CD4-positive, alpha-beta memory T cell (primary cell): ENCODE measurements at regions not wholly inside any gene's neighbourhood (a gene's known extent, or its start where the extent isn't known, plus 50 kb on each side); places are given as distances from the start of the nearest gene placed in this dataset.
A peak's percentile ranks its signal among the peaks of the same experiment; 100 is the strongest.

Experiments used
- CTCF ChIA-PET: fragments of 350-600 bp; sonication (Branson Sonifier 250); formaldehyde crosslinking; loops from one replicate; lab custom pipeline; 2021; ENCODE audit warnings: inconsistent platforms; ENCODE audit not compliant: partially characterized antibody; lab: Charles Lee
- POLR2A ChIA-PET: fragments of 350-600 bp; sonication (Branson Sonifier 250); formaldehyde crosslinking; loops from one replicate; lab custom pipeline; 2021; ENCODE audit not compliant: partially characterized antibody; lab: Charles Lee
- DNase-seq, 5 donors: peaks; one replicate each; pipeline versions ENCODE4 v3.0.0 to v3.0.0-alpha.2; 2020 to 2022; ENCODE audit warnings: mixed read lengths in 1 of 5
- H3K27ac ChIP-seq: one replicate; pipeline ENCODE4 v1.7.0; 2013; ENCODE audit warnings: low read depth, low read length
- H3K27me3 ChIP-seq: 2 replicates; pipeline ENCODE4 v1.7.0; 2013; ENCODE audit warnings: mild to moderate bottlenecking, low read length, moderate library complexity; ENCODE audit not compliant: insufficient read depth
- H3K36me3 ChIP-seq: 2 replicates; pipeline ENCODE4 v1.7.0; 2013; ENCODE audit warnings: mild to moderate bottlenecking, low read length, moderate library complexity; ENCODE audit not compliant: insufficient read depth
- H3K4me1 ChIP-seq: 2 replicates; pipeline ENCODE4 v1.7.0; 2013; ENCODE audit warnings: mild to moderate bottlenecking, low read length, moderate library complexity; ENCODE audit not compliant: insufficient read depth
- H3K4me3 ChIP-seq, 2 donors: one replicate each; pipeline ENCODE4 v1.7.0; 2013; ENCODE audit warnings: low read length in 2 of 2, mild to moderate bottlenecking in 1 of 2
- H3K9me3 ChIP-seq, 2 donors: one replicate each; pipeline ENCODE4 v1.7.0; 2013; ENCODE audit warnings: low read length in 2 of 2, control low read depth in 1 of 2; ENCODE audit not compliant: control insufficient read depth in 1 of 2
- H3K27ac Mint-ChIP-seq, 7 donors: one replicate each; pipeline ENCODE4 v1.8.0; 2020 to 2021; ENCODE audit warnings: mixed read lengths in 7 of 7, mild to moderate bottlenecking in 6 of 7, inconsistent platforms in 3 of 7, moderate library complexity in 3 of 7
- H3K27me3 Mint-ChIP-seq, 2 donors: one replicate each; pipeline ENCODE4 v1.8.0; 2020 to 2021; ENCODE audit warnings: mixed read lengths in 2 of 2
- H3K36me3 Mint-ChIP-seq, 2 donors: one replicate each; pipeline ENCODE4 v1.8.0; 2020 to 2021; ENCODE audit warnings: mixed read lengths in 2 of 2, inconsistent platforms in 1 of 2, mild to moderate bottlenecking in 1 of 2
- H3K4me1 Mint-ChIP-seq, 4 donors: one replicate each; pipeline ENCODE4 v1.8.0; 2020 to 2021; ENCODE audit warnings: mixed read lengths in 4 of 4, mild to moderate bottlenecking in 1 of 4
- H3K4me3 Mint-ChIP-seq, 8 donors: one replicate each; pipeline ENCODE4 v1.8.0; 2020 to 2021; ENCODE audit warnings: mixed read lengths in 8 of 8, mild to moderate bottlenecking in 7 of 8, moderate library complexity in 6 of 8, inconsistent platforms in 3 of 8
- H3K9me3 Mint-ChIP-seq, 8 donors: one replicate each; pipeline ENCODE4 v1.8.0; 2020 to 2021; ENCODE audit warnings: mixed read lengths in 8 of 8, mild to moderate bottlenecking in 5 of 8, inconsistent platforms in 3 of 8, moderate library complexity in 1 of 8
- intact Hi-C: fragments of 100-400 bp; cut with micrococcal nuclease; formaldehyde crosslinking; loops from one replicate; pipeline ENCODE4 v1.15.1; 2023

GRCh38 chr9:34907044-34907443, 51.0 kb upstream of the PHF24 start:
- Mint-ChIP-seq H3K9me3 (peaks cover 0 to 1% (median 0%) of the 10 kb centered on the region in 8 donors), H3K27me3 (peaks cover 10 to 17% of the 10 kb centered on the region in 2 donors), H3K4me1 (no peaks in the 10 kb centered on the region), H3K36me3 (no peaks in the 10 kb centered on the region), H3K4me3 (no peak overlapping the region), H3K27ac (no peak overlapping the region)
- H3K4me3 ChIP-seq = no peak overlapping the region
- H3K9me3 ChIP-seq = no peaks in the 10 kb centered on the region
- ChIA-PET CTCF (no interaction called here), POLR2A (no interaction called here)
- H3K27ac ChIP-seq = no peak overlapping the region
- no peaks in the 10 kb centered on the region for H3K36me3 ChIP-seq
- intact Hi-C loops = no loop called here
- H3K27me3 ChIP-seq = no peaks in the 10 kb centered on the region
- DNase-seq = no peak
- no peaks in the 10 kb centered on the region for H3K4me1 ChIP-seq

- no peak overlapping the region for H3K4me3 ChIP-seq
- DNase-seq = peak; percentile 73 to 78 (median 77)
- H3K4me1 ChIP-seq = no peaks in the 10 kb centered on the region
- no peaks in the 10 kb centered on the region for H3K27me3 ChIP-seq
- POLR2A ChIA-PET = interaction anchor here (0.8 to 2.4 kb wide), 5 partner anchors 86 to 197 kb away, joined by 4 to 13 read pairs (median 5); partner anchors contain the start of genes DNAJB5, PIGO and VCP
- no peak overlapping the region for H3K4me3 Mint-ChIP-seq
- no peaks in the 10 kb centered on the region for H3K36me3 Mint-ChIP-seq
- CTCF ChIA-PET = interaction anchor here (0.5 to 5.6 kb wide), 47 partner anchors 9 to 654 kb away, joined by 3 to 64 read pairs (median 4); partner anchors contain the start of genes ATOSB, DNAJB5, FANCG and PIGO
- no peaks in the 10 kb centered on the region for H3K9me3 ChIP-seq
- H3K27ac Mint-ChIP-seq = no peak overlapping the region
- no peak overlapping the region for H3K27ac ChIP-seq
- intact Hi-C loops = loop anchor here (1.0 to 10.0 kb wide), 5 partner anchors 86 to 985 kb away; no protein-coding TSS in a partner anchor
- H3K4me1 Mint-ChIP-seq = no peaks in the 10 kb centered on the region
- peaks cover 29 to 30% of the 10 kb centered on the region in 2 donors for H3K27me3 Mint-ChIP-seq
- H3K36me3 ChIP-seq = no peaks in the 10 kb centered on the region
- H3K9me3 Mint-ChIP-seq = peaks cover 0 to 1% (median 0%) of the 10 kb centered on the region in 8 donors
Observed at GRCh38 chr9:34899535-34900158, 58.4 kb upstream of the PHF24 start.

- no peak for DNase-seq
- Mint-ChIP-seq H3K27me3 (peaks cover 29 to 35% of the 10 kb centered on the region in 2 donors), H3K27ac (no peak overlapping the region), H3K4me1 (no peaks in the 10 kb centered on the region), H3K4me3 (no peak overlapping the region), H3K36me3 (no peaks in the 10 kb centered on the region), H3K9me3 (peaks cover 0 to 1% (median 0%) of the 10 kb centered on the region in 8 donors)
- intact Hi-C loops = loop anchor here (1.0 to 10.0 kb wide), 5 partner anchors 86 to 986 kb away; no protein-coding TSS in a partner anchor
- no peaks in the 10 kb centered on the region for H3K9me3 ChIP-seq
- H3K27ac ChIP-seq = no peak overlapping the region
- H3K36me3 ChIP-seq = no peaks in the 10 kb centered on the region
- ChIA-PET POLR2A (interaction anchor here (1.5 to 2.4 kb wide), 3 partner anchors 86 to 198 kb away, joined by 5 to 13 read pairs (median 10); partner anchors contain the start of gene PIGO), CTCF (interaction anchor here (0.8 to 5.6 kb wide), 41 partner anchors 9 to 655 kb away, joined by 3 to 64 read pairs (median 4); partner anchors contain the start of genes ATOSB, DNAJB5, FANCG and PIGO)
- H3K4me1 ChIP-seq = no peaks in the 10 kb centered on the region
- no peaks in the 10 kb centered on the region for H3K27me3 ChIP-seq
- H3K4me3 ChIP-seq = no peak overlapping the region
Observed at GRCh38 chr9:34898846-34899245, 59.2 kb upstream of the PHF24 start.

- Histone ChIP-seq H3K9me3 (no peaks in the 10 kb centered on the region), H3K27ac (no peak overlapping the region), H3K4me1 (no peaks in the 10 kb centered on the region), H3K36me3 (no peaks in the 10 kb centered on the region), H3K4me3 (no peak overlapping the region), H3K27me3 (no peaks in the 10 kb centered on the region)
- no peak overlapping the region for H3K27ac Mint-ChIP-seq
- H3K36me3 Mint-ChIP-seq = no peaks in the 10 kb centered on the region
- CTCF ChIA-PET = interaction anchor here (0.6 to 5.6 kb wide), 5 partner anchors 17 to 658 kb away, joined by 3 to 64 read pairs (median 3); no protein-coding TSS in a partner anchor
- no peak overlapping the region for H3K4me3 Mint-ChIP-seq
- peaks cover 0 to 1% (median 0%) of the 10 kb centered on the region in 8 donors for H3K9me3 Mint-ChIP-seq
- intact Hi-C loops = loop anchor here (10.0 kb wide), 1 partner anchor 989 kb away; no protein-coding TSS in a partner anchor
- POLR2A ChIA-PET = no interaction called here
- no peaks in the 10 kb centered on the region for H3K4me1 Mint-ChIP-seq
- DNase-seq = peak in 1 of 5 donors; percentile 19
- H3K27me3 Mint-ChIP-seq = peaks cover 32 to 42% of the 10 kb centered on the region in 2 donors
Observed at GRCh38 chr9:34896112-34896511, 62.0 kb upstream of the PHF24 start.

GRCh38 chr9:34892886-34893285, 65.2 kb upstream of the PHF24 start:
- Mint-ChIP-seq H3K9me3 (peaks cover 0 to 1% (median 0%) of the 10 kb centered on the region in 8 donors), H3K36me3 (no peaks in the 10 kb centered on the region), H3K4me1 (no peaks in the 10 kb centered on the region), H3K27ac (no peak overlapping the region), H3K27me3 (peaks cover 21 to 29% of the 10 kb centered on the region in 2 donors), H3K4me3 (no peak overlapping the region)
- H3K36me3 ChIP-seq = no peaks in the 10 kb centered on the region
- no peaks in the 10 kb centered on the region for H3K27me3 ChIP-seq
- H3K9me3 ChIP-seq = no peaks in the 10 kb centered on the region
- no peak overlapping the region for H3K4me3 ChIP-seq
- H3K27ac ChIP-seq = no peak overlapping the region
- DNase-seq = no peak
- no peaks in the 10 kb centered on the region for H3K4me1 ChIP-seq
- ChIA-PET POLR2A (no interaction called here), CTCF (no interaction called here)
- intact Hi-C loops = loop anchor here (10.0 kb wide), 1 partner anchor 992 kb away; no protein-coding TSS in a partner anchor

- Mint-ChIP-seq H3K27ac (no peak overlapping the region), H3K4me1 (no peaks in the 10 kb centered on the region), H3K27me3 (peaks cover 17 to 23% of the 10 kb centered on the region in 2 donors), H3K4me3 (no peak overlapping the region), H3K9me3 (peaks cover 0 to 1% (median 0%) of the 10 kb centered on the region in 8 donors), H3K36me3 (no peaks in the 10 kb centered on the region)
- H3K27ac ChIP-seq = no peak overlapping the region
- intact Hi-C loops = loop anchor here (10.0 kb wide), 1 partner anchor 993 kb away; no protein-coding TSS in a partner anchor
- H3K4me3 ChIP-seq = no peak overlapping the region
- no peaks in the 10 kb centered on the region for H3K4me1 ChIP-seq
- no peak for DNase-seq
- H3K36me3 ChIP-seq = no peaks in the 10 kb centered on the region
- no peaks in the 10 kb centered on the region for H3K9me3 ChIP-seq
- POLR2A ChIA-PET = no interaction called here
- CTCF ChIA-PET = interaction anchor here (1.0 to 2.4 kb wide), 2 partner anchors 8 to 672 kb away, joined by 3 to 13 read pairs; a partner anchor contains a TSS
- H3K27me3 ChIP-seq = no peaks in the 10 kb centered on the region
Observed at GRCh38 chr9:34891386-34891785, 66.7 kb upstream of the PHF24 start.

GRCh38 chr9:34887841-34888240, 70.2 kb upstream of the PHF24 start:
- Mint-ChIP-seq H3K4me1 (peaks cover 0 to 2% (median 0%) of the 10 kb centered on the region in 4 donors), H3K9me3 (no peaks in the 10 kb centered on the region), H3K27ac (no peak overlapping the region), H3K4me3 (no peak overlapping the region), H3K36me3 (no peaks in the 10 kb centered on the region), H3K27me3 (peaks cover under 1 to 5% of the 10 kb centered on the region in 2 donors)
- intact Hi-C loops = no loop called here
- peaks cover 11% of the 10 kb centered on the region for H3K4me1 ChIP-seq
- ChIA-PET POLR2A (no interaction called here), CTCF (interaction anchor here (0.9 to 2.1 kb wide), 2 partner anchors 12 to 97 kb away, joined by 3 to 9 read pairs; no protein-coding TSS in a partner anchor)
- no peaks in the 10 kb centered on the region for H3K27me3 ChIP-seq
- no peak overlapping the region for H3K4me3 ChIP-seq
- no peaks in the 10 kb centered on the region for H3K36me3 ChIP-seq
- DNase-seq = no peak
- no peaks in the 10 kb centered on the region for H3K9me3 ChIP-seq
- H3K27ac ChIP-seq = no peak overlapping the region
